NCI-H2196 (cell line): ENCODE measurements at regions not wholly inside any gene's neighbourhood (a gene's known extent, or its start where the extent isn't known, plus 50 kb on each side); places are given as distances from the start of the nearest gene placed in this dataset.
A peak's percentile ranks its signal among the peaks of the same experiment; 100 is the strongest.

Source experiments
- DNase-seq: peaks from one replicate; lab custom pipeline; 2025; ENCODE audit not compliant: unreplicated experiment; lab: John Stamatoyannopoulos, UW

- no peak for DNase-seq
These were observed 1043.9 kb upstream of the POU3F3 start for GRCh38 chr2:103809941-103810441.

GRCh38 chr2:103810875-103811274 lies 1043.0 kb upstream of the POU3F3 start:
- no peak for DNase-seq

GRCh38 chr2:103814016-103814415 lies 1039.9 kb upstream of the POU3F3 start:
- DNase-seq, result no peak

- no peak for DNase-seq
These were observed 1038.2 kb upstream of the POU3F3 start for GRCh38 chr2:103815731-103816130.

GRCh38 chr2:103817746-103818145 lies 1036.2 kb upstream of the POU3F3 start:
- no peak for DNase-seq

GRCh38 chr2:103818176-103818575 lies 1035.7 kb upstream of the POU3F3 start:
- no peak for DNase-seq

- DNase-seq, result no peak
These were observed 1034.3 kb upstream of the POU3F3 start for GRCh38 chr2:103819599-103819998.

- DNase-seq, result peak; percentile 12
These were observed 1030.1 kb upstream of the POU3F3 start for GRCh38 chr2:103823847-103824246.

GRCh38 chr2:103847276-103847675 lies 1006.6 kb upstream of the POU3F3 start:
- DNase-seq, result no peak

- DNase-seq, result no peak
These were observed 994.7 kb upstream of the POU3F3 start for GRCh38 chr2:103859238-103859637.

- DNase-seq, result no peak
These were observed 993.9 kb upstream of the POU3F3 start for GRCh38 chr2:103860016-103860415.

- DNase-seq, result no peak
These were observed 985.5 kb upstream of the POU3F3 start for GRCh38 chr2:103868396-103868795.

GRCh38 chr2:103873716-103874351 lies 980.1 kb upstream of the POU3F3 start:
- no peak for DNase-seq

GRCh38 chr2:103875131-103875530 lies 978.8 kb upstream of the POU3F3 start:
- DNase-seq, result no peak

GRCh38 chr2:103875531-103875930 lies 978.4 kb upstream of the POU3F3 start:
- DNase-seq, result no peak

GRCh38 chr2:103876611-103877010 lies 977.3 kb upstream of the POU3F3 start:
- no peak for DNase-seq

- DNase-seq, result no peak
These were observed 974.8 kb upstream of the POU3F3 start for GRCh38 chr2:103879101-103879500.

- no peak for DNase-seq
These were observed 973.7 kb upstream of the POU3F3 start for GRCh38 chr2:103880081-103880834.

- DNase-seq, result no peak
These were observed 966.3 kb upstream of the POU3F3 start for GRCh38 chr2:103887625-103888024.

GRCh38 chr2:103896182-103896581 lies 957.7 kb upstream of the POU3F3 start:
- no peak for DNase-seq

GRCh38 chr2:103898561-103898960 lies 955.4 kb upstream of the POU3F3 start:
- no peak for DNase-seq

GRCh38 chr2:103902347-103902746 lies 951.6 kb upstream of the POU3F3 start:
- DNase-seq, result no peak
